ENCODE measurements at regions not wholly inside any gene's neighbourhood (a gene's known extent, or its start where the extent isn't known, plus 50 kb on each side); places are given as distances from the start of the nearest gene placed in this dataset.

GRCh38 chr12:47412601-47413236, 293.1 kb downstream of the RPAP3 start:
- no peak for TF ChIP-seq NFIC (IDR thresholded peaks at IDR 0.05; ENCODE audit: borderline replicate concordance)
- TF ChIP-seq USF2 (IDR thresholded peaks at IDR 0.05; ENCODE audit: borderline replicate concordance, low read depth, low read length): no peak
- no peak for TF ChIP-seq ELF1 (IDR thresholded peaks at IDR 0.05)
- no peak for TF ChIP-seq NRF1 (IDR thresholded peaks at IDR 0.05; ENCODE audit: low read depth, low read length)
- TF ChIP-seq RCOR1 (IDR thresholded peaks at IDR 0.05; ENCODE audit: low read length): no peak
- no peak for TF ChIP-seq SMC3 (IDR thresholded peaks at IDR 0.05; ENCODE audit: low read depth, low read length)
- TF ChIP-seq PBX3 (IDR thresholded peaks at IDR 0.05): no peak
- TF ChIP-seq RFX5 (IDR thresholded peaks at IDR 0.05; ENCODE audit: low read length): no peak
- TF ChIP-seq CHD2 (IDR thresholded peaks at IDR 0.05; ENCODE audit: low read length, partially characterized antibody): no peak
- TF ChIP-seq MAX (IDR thresholded peaks at IDR 0.05; ENCODE audit: low read depth): no peak
- no peak for TF ChIP-seq FOSL2 (IDR thresholded peaks at IDR 0.05; ENCODE audit: borderline replicate concordance, low read depth)
- TF ChIP-seq JUND (IDR thresholded peaks at IDR 0.05): no peak
- no peak for TF ChIP-seq TAF1 (IDR thresholded peaks at IDR 0.05; ENCODE audit: borderline replicate concordance, low read depth, low read length)
- no peak for TF ChIP-seq FOXJ3 (CRISPR knock-in tag; IDR thresholded peaks at IDR 0.05)
- TF ChIP-seq USF1 (IDR thresholded peaks at IDR 0.05; ENCODE audit: borderline replicate concordance, low read depth): no peak
- TF ChIP-seq SIN3A (IDR thresholded peaks at IDR 0.05; ENCODE audit: borderline replicate concordance, low read depth, low read length): no peak
- TF ChIP-seq MEF2A (IDR thresholded peaks at IDR 0.05; ENCODE audit: borderline replicate concordance, low read depth): no peak
- TF ChIP-seq MXI1 (IDR thresholded peaks at IDR 0.05; ENCODE audit: low read depth, low read length): no peak
- Histone ChIP-seq H3K9ac (no peak overlapping the region), H3K79me2 (ENCODE audit: insufficient read depth) (no peaks in the 10 kb centered on the region), H3K9me2 (no peaks in the 10 kb centered on the region), H3F3A (replicated peaks; ENCODE audit: insufficient read depth) (no peaks in the 10 kb centered on the region), H3K27me3 (ENCODE audit: insufficient read depth) (peaks cover 25% of the 10 kb centered on the region; the same call in 1 of the 2 replicates), H3K27ac (ENCODE audit: low read depth in 2 of 2, low read length in 1 of 2) (no peak overlapping the region), H3K4me1 (ENCODE audit: control insufficient read depth in 1 of 2, insufficient read depth in 2 of 2, low read depth in 1 of 2, low read length in 1 of 2) (no peaks in the 10 kb centered on the region), H3K9me3 (no peaks in the 10 kb centered on the region), H4K20me1 (ENCODE audit: insufficient read depth) (no peaks in the 10 kb centered on the region), H3K4me3 (ENCODE audit: low read depth in 2 of 2, low read length in 1 of 2) (no peak overlapping the region), H3K36me3 (replicated peaks in 1 of 2; ENCODE audit: control insufficient read depth in 1 of 2, insufficient read depth in 2 of 2, low read length in 1 of 2) (no peaks in the 10 kb centered on the region), H3K4me2 (no peak overlapping the region), H2AFZ (ENCODE audit: low read depth) (no peak overlapping the region)
- ChIA-PET POLR2A (no interaction called here), CTCF (no interaction called here)
- DNase-seq: no peak
- WGBS (ENCODE audit: low lambda C conversion rate): 14% methylated on average over 3 of the region's 3 CpGs

Data from SK-N-SH (cell line).